ENCODE measurements at regions not wholly inside any gene's neighbourhood (a gene's known extent, or its start where the extent isn't known, plus 50 kb on each side); places are given as distances from the start of the nearest gene placed in this dataset.

DNA sequence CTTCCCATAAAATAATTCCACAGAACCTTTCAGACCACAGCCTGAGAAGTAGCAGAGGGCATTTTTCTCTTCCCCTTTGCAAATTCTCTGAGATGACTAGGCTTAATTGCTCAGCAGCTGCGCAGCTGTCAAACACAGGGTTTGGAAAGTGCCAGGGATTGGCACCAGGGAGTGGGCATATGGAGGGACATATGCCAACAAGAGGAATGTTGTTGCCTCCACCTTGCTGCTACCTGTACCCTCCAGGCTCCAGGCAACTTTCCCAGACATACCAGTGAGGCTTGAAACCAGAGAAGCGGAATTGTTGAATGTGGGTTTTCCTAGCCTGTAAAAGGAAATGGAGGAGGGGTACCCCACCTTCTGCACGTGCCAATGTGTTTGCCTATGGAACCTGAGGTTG, 256.2 kb upstream of the GPR101 start:
- H3K4me1 ChIP-seq (ENCODE audit: control insufficient read depth, insufficient read depth, low read length, unreplicated experiment): no peaks in the 10 kb centered on the region
- no peak overlapping the region for H2AFZ ChIP-seq (ENCODE audit: low read length, unreplicated experiment)
- H3K4me3 ChIP-seq (ENCODE audit: low read depth, low read length): no peak overlapping the region
- H3K36me3 ChIP-seq (ENCODE audit: insufficient read depth, low read length): no peaks in the 10 kb centered on the region
- no peak overlapping the region for H3K27ac ChIP-seq (ENCODE audit: low read depth, low read length)
- no peaks in the 10 kb centered on the region for H3K27me3 ChIP-seq (ENCODE audit: insufficient read depth, low read length)
- H3K79me2 ChIP-seq (ENCODE audit: control insufficient read depth, insufficient read depth, low read length, unreplicated experiment): no peaks in the 10 kb centered on the region

DNA sequence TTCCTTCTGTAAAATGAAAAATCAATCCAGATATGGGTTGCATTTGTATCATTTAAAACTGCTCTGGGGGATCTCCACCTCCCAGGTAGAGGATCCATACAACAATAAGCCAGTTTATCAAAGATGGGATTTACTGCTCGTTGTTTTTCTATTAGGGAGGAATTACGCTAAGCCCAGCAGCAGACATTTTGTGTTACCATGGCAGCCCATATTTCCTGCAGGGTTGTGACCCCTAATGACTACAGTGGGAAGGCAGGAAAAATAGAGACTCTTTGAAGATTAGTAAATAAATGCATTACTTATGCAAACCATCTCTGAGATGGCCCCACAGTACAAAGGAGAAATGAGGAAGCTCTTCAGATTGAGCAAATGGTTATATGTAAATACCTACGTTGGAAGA, 253.4 kb upstream of the GPR101 start:
- Histone ChIP-seq H3K4me3 (ENCODE audit: low read depth, low read length) (no peak overlapping the region), H2AFZ (ENCODE audit: low read length, unreplicated experiment) (no peak overlapping the region), H3K27me3 (ENCODE audit: insufficient read depth, low read length) (no peaks in the 10 kb centered on the region), H3K27ac (ENCODE audit: low read depth, low read length) (no peak overlapping the region), H3K36me3 (ENCODE audit: insufficient read depth, low read length) (no peaks in the 10 kb centered on the region), H3K79me2 (ENCODE audit: control insufficient read depth, insufficient read depth, low read length, unreplicated experiment) (no peaks in the 10 kb centered on the region), H3K4me1 (ENCODE audit: control insufficient read depth, insufficient read depth, low read length, unreplicated experiment) (no peaks in the 10 kb centered on the region)

- no peak overlapping the region for H2AFZ ChIP-seq (ENCODE audit: low read length, unreplicated experiment)
- no peaks in the 10 kb centered on the region for H3K36me3 ChIP-seq (ENCODE audit: insufficient read depth, low read length)
- no peak overlapping the region for H3K27ac ChIP-seq (ENCODE audit: low read depth, low read length)
- H3K4me3 ChIP-seq (ENCODE audit: low read depth, low read length): no peak overlapping the region
- H3K4me1 ChIP-seq (ENCODE audit: control insufficient read depth, insufficient read depth, low read length, unreplicated experiment): no peaks in the 10 kb centered on the region
- no peaks in the 10 kb centered on the region for H3K79me2 ChIP-seq (ENCODE audit: control insufficient read depth, insufficient read depth, low read length, unreplicated experiment)
- no peaks in the 10 kb centered on the region for H3K27me3 ChIP-seq (ENCODE audit: insufficient read depth, low read length)
Measured at GRCh38 chrX:137286423-137286822, 252.6 kb upstream of the GPR101 start.

GRCh38 chrX:137278825-137279224, 245.0 kb upstream of the GPR101 start:
- H3K27me3 ChIP-seq (ENCODE audit: insufficient read depth, low read length): no peaks in the 10 kb centered on the region
- no peak overlapping the region for H3K4me3 ChIP-seq (ENCODE audit: low read depth, low read length)
- H2AFZ ChIP-seq (ENCODE audit: low read length, unreplicated experiment): no peak overlapping the region
- no peak overlapping the region for H3K27ac ChIP-seq (ENCODE audit: low read depth, low read length)
- H3K36me3 ChIP-seq (ENCODE audit: insufficient read depth, low read length): no peaks in the 10 kb centered on the region
- no peaks in the 10 kb centered on the region for H3K4me1 ChIP-seq (ENCODE audit: control insufficient read depth, insufficient read depth, low read length, unreplicated experiment)
- H3K79me2 ChIP-seq (ENCODE audit: control insufficient read depth, insufficient read depth, low read length, unreplicated experiment): no peaks in the 10 kb centered on the region

GRCh38 chrX:137263374-137263773, 229.6 kb upstream of the GPR101 start:
- Histone ChIP-seq H3K79me2 (ENCODE audit: control insufficient read depth, insufficient read depth, low read length, unreplicated experiment) (no peaks in the 10 kb centered on the region), H3K27ac (ENCODE audit: low read depth, low read length) (no peak overlapping the region), H3K4me3 (ENCODE audit: low read depth, low read length) (no peak overlapping the region), H3K36me3 (ENCODE audit: insufficient read depth, low read length) (no peaks in the 10 kb centered on the region), H2AFZ (ENCODE audit: low read length, unreplicated experiment) (no peak overlapping the region), H3K4me1 (ENCODE audit: control insufficient read depth, insufficient read depth, low read length, unreplicated experiment) (no peaks in the 10 kb centered on the region), H3K27me3 (ENCODE audit: insufficient read depth, low read length) (no peaks in the 10 kb centered on the region)

GRCh38 chrX:137245183-137245582, 211.4 kb upstream of the GPR101 start:
- H3K79me2 ChIP-seq (ENCODE audit: control insufficient read depth, insufficient read depth, low read length, unreplicated experiment): no peaks in the 10 kb centered on the region
- no peak overlapping the region for H3K4me3 ChIP-seq (ENCODE audit: low read depth, low read length)
- H3K36me3 ChIP-seq (ENCODE audit: insufficient read depth, low read length): no peaks in the 10 kb centered on the region
- no peak overlapping the region for H2AFZ ChIP-seq (ENCODE audit: low read length, unreplicated experiment)
- no peak overlapping the region for H3K27ac ChIP-seq (ENCODE audit: low read depth, low read length)
- no peaks in the 10 kb centered on the region for H3K4me1 ChIP-seq (ENCODE audit: control insufficient read depth, insufficient read depth, low read length, unreplicated experiment)
- H3K27me3 ChIP-seq (ENCODE audit: insufficient read depth, low read length): no peaks in the 10 kb centered on the region

- Histone ChIP-seq H3K4me1 (ENCODE audit: control insufficient read depth, insufficient read depth, low read length, unreplicated experiment) (no peaks in the 10 kb centered on the region), H3K27me3 (ENCODE audit: insufficient read depth, low read length) (no peaks in the 10 kb centered on the region), H3K4me3 (ENCODE audit: low read depth, low read length) (no peak overlapping the region), H3K79me2 (ENCODE audit: control insufficient read depth, insufficient read depth, low read length, unreplicated experiment) (no peaks in the 10 kb centered on the region), H2AFZ (ENCODE audit: low read length, unreplicated experiment) (no peak overlapping the region), H3K36me3 (ENCODE audit: insufficient read depth, low read length) (no peaks in the 10 kb centered on the region), H3K27ac (ENCODE audit: low read depth, low read length) (no peak overlapping the region)
Measured at GRCh38 chrX:137236837-137237236, 203.0 kb upstream of the GPR101 start.

DNA sequence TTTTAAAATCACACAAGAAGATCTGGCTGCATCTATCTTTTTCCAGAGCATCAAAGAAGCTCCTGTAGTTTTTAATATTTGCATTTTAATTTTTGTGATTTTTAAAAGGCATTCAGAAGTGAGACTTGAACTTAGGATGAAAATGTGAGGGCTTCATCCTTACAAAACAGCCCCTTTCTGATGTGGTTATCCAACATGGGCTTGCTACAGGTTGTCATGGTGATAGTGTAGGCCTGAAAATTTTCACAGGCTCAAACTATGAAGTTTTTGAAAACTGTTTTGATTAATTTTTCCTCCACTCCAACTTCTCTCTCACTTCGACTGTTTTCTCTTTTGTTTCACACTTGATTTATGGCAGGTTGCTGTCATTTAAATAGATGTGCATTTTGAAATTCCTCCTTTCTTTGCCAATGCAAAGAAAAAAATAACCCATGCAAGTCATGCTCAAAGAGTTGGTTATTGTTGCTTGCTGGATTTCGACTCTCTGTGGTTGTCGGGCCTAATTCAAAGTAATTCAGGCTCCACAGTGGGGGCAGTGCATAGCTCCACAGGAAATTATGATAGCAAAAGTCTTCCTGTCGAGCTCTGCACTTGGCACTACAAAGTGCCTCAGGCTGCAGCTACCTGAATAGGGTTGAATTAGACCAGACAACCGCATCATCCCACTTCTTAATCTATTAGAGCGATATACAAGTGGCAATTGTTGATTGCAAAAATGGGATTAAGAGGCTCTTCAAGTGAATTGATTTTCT, 201.0 kb upstream of the GPR101 start:
- H3K4me3 ChIP-seq (ENCODE audit: low read depth, low read length): no peak overlapping the region
- no peaks in the 10 kb centered on the region for H3K79me2 ChIP-seq (ENCODE audit: control insufficient read depth, insufficient read depth, low read length, unreplicated experiment)
- H3K27me3 ChIP-seq (ENCODE audit: insufficient read depth, low read length): no peaks in the 10 kb centered on the region
- no peaks in the 10 kb centered on the region for H3K4me1 ChIP-seq (ENCODE audit: control insufficient read depth, insufficient read depth, low read length, unreplicated experiment)
- no peak overlapping the region for H2AFZ ChIP-seq (ENCODE audit: low read length, unreplicated experiment)
- H3K36me3 ChIP-seq (ENCODE audit: insufficient read depth, low read length): no peaks in the 10 kb centered on the region
- H3K27ac ChIP-seq (ENCODE audit: low read depth, low read length): no peak overlapping the region

- Histone ChIP-seq H3K36me3 (ENCODE audit: insufficient read depth, low read length) (no peaks in the 10 kb centered on the region), H3K4me3 (ENCODE audit: low read depth, low read length) (no peak overlapping the region), H3K27me3 (ENCODE audit: insufficient read depth, low read length) (no peaks in the 10 kb centered on the region), H3K27ac (ENCODE audit: low read depth, low read length) (no peak overlapping the region), H3K79me2 (ENCODE audit: control insufficient read depth, insufficient read depth, low read length, unreplicated experiment) (no peaks in the 10 kb centered on the region), H2AFZ (ENCODE audit: low read length, unreplicated experiment) (no peak overlapping the region), H3K4me1 (ENCODE audit: control insufficient read depth, insufficient read depth, low read length, unreplicated experiment) (no peaks in the 10 kb centered on the region)
Measured at GRCh38 chrX:137233478-137233877, 199.7 kb upstream of the GPR101 start.

DNA sequence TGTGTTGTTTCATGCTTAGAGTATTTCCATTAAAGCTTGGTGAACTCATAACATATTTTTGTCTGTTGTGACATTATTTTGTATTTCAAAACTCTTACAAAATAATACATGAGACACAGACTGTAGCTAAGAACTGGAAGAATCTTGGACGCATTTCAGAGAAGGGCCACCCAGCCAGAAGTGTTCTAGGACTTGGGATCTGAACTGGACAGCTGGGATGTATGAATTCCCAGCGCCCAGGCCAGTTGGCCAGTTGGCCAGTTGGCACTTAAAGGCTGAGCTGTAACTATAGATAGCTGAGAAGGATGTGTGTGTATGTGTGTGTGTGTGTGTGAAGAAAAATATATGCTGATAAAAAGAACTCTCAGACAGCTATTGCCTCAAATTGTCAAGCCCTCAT, 193.4 kb upstream of the GPR101 start:
- Histone ChIP-seq H3K4me3 (ENCODE audit: low read depth, low read length) (no peak overlapping the region), H3K4me1 (ENCODE audit: control insufficient read depth, insufficient read depth, low read length, unreplicated experiment) (no peaks in the 10 kb centered on the region), H2AFZ (ENCODE audit: low read length, unreplicated experiment) (no peak overlapping the region), H3K36me3 (ENCODE audit: insufficient read depth, low read length) (no peaks in the 10 kb centered on the region), H3K79me2 (ENCODE audit: control insufficient read depth, insufficient read depth, low read length, unreplicated experiment) (no peaks in the 10 kb centered on the region), H3K27ac (ENCODE audit: low read depth, low read length) (no peak overlapping the region), H3K27me3 (ENCODE audit: insufficient read depth, low read length) (no peaks in the 10 kb centered on the region)

DNA sequence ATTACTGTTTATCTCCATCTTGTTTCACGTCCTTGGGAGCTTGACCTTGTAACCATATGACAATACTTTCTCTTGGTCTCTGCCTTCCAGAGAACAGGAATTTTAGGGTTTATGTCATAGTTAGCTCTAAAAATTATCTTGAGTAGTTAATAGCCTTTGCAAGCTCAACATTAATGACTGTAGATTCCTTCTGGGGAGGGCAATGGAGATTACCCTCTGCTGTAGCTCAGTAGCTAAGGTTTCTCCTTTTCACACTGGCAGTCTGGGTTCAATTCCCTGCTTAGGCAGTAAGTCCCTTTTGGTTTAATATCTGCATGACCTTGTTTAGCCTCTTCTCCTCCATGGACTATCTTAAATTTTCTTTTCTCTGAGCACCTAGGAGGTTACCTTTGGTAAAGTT, 181.7 kb upstream of the GPR101 start:
- Histone ChIP-seq H3K4me3 (ENCODE audit: low read depth, low read length) (no peak overlapping the region), H3K36me3 (ENCODE audit: insufficient read depth, low read length) (no peaks in the 10 kb centered on the region), H3K27ac (ENCODE audit: low read depth, low read length) (no peak overlapping the region), H3K27me3 (ENCODE audit: insufficient read depth, low read length) (no peaks in the 10 kb centered on the region), H2AFZ (ENCODE audit: low read length, unreplicated experiment) (no peak overlapping the region), H3K79me2 (ENCODE audit: control insufficient read depth, insufficient read depth, low read length, unreplicated experiment) (no peaks in the 10 kb centered on the region), H3K4me1 (ENCODE audit: control insufficient read depth, insufficient read depth, low read length, unreplicated experiment) (no peaks in the 10 kb centered on the region)

All from ACC112 (cell line).